Body of pancreas (tissue), 4 donors: ENCODE measurements at regions not wholly inside any gene's neighbourhood (a gene's known extent, or its start where the extent isn't known, plus 50 kb on each side); places are given as distances from the start of the nearest gene placed in this dataset.

ENCODE experiments used
- POLR2A ChIP-seq, 3 donors: fragments of 450-650 bp; IDR thresholded peaks; one replicate each; pipeline ENCODE4 v1.6.1; 2016; ENCODE audit warnings: antibody characterized with exemption in 3 of 3, mild to moderate bottlenecking in 2 of 3
- TF ChIP-seq, protein P1 (sequence below), 7 experiments: fragments of 450-650 bp in 4 of 7; fragments of 200-600 bp in 3 of 7; sonication (generic) in 3 of 7; IDR thresholded peaks; one replicate each; pipeline ENCODE4 v1.5.1; 2016 to 2019; ENCODE audit warnings: antibody characterized with exemption in 7 of 7

DNA sequence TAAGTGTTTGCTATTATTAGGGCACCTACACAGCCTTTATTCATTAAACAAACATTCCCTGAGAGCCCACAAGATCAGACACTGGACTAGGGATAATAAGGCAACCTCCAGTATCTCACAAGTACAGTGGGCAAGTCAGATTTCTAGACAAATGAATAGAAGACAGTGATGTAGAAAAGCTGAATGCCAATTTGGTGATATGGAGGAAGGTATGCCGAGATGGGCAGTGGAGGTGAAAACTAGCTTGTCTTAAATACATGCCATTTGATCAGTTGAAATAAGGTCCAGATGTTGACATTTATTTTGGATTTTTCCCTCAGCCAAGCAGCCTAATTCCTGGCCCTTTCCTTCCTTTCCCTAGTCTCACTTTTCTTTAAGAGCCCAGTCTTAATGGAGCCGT, 130.3 kb downstream of the RXFP2 start:
- no peak for TF ChIP-seq POLR2A (IDR thresholded peaks at IDR 0.05)
- TF ChIP-seq, protein P1, sequence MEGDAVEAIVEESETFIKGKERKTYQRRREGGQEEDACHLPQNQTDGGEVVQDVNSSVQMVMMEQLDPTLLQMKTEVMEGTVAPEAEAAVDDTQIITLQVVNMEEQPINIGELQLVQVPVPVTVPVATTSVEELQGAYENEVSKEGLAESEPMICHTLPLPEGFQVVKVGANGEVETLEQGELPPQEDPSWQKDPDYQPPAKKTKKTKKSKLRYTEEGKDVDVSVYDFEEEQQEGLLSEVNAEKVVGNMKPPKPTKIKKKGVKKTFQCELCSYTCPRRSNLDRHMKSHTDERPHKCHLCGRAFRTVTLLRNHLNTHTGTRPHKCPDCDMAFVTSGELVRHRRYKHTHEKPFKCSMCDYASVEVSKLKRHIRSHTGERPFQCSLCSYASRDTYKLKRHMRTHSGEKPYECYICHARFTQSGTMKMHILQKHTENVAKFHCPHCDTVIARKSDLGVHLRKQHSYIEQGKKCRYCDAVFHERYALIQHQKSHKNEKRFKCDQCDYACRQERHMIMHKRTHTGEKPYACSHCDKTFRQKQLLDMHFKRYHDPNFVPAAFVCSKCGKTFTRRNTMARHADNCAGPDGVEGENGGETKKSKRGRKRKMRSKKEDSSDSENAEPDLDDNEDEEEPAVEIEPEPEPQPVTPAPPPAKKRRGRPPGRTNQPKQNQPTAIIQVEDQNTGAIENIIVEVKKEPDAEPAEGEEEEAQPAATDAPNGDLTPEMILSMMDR (IDR thresholded peaks at IDR 0.05) = no peak
